Esophagus muscularis mucosa (tissue), 4 donors: ENCODE measurements at regions not wholly inside any gene's neighbourhood (a gene's known extent, or its start where the extent isn't known, plus 50 kb on each side); places are given as distances from the start of the nearest gene placed in this dataset.

Source experiments
- EP300 ChIP-seq: sonication (generic); formaldehyde crosslinking; IDR thresholded peaks from one replicate; pipeline ENCODE4 v1.6.1; 2017; ENCODE audit warnings: antibody characterized with exemption
- POLR2A ChIP-seq: fragments of 450-650 bp; IDR thresholded peaks from one replicate; pipeline ENCODE4 v1.6.1; 2017; ENCODE audit warnings: antibody characterized with exemption, moderate library complexity, mild to moderate bottlenecking, low read depth
- POLR2AphosphoS5 ChIP-seq, 2 donors: sonication (generic); formaldehyde crosslinking; IDR thresholded peaks; one replicate each; pipeline ENCODE4 v1.6.1; 2017; ENCODE audit warnings: antibody characterized with exemption in 2 of 2
- TF ChIP-seq, protein P1 (sequence below), 3 experiments: fragments of 200-600 bp in 2 of 3; fragments of 450-650 bp in 1 of 3; sonication (generic) in 2 of 3; IDR thresholded peaks; one replicate each; pipeline ENCODE4 v1.5.1; 2017 to 2019; ENCODE audit warnings: antibody characterized with exemption in 3 of 3, mild to moderate bottlenecking in 2 of 3, moderate library complexity in 1 of 3

DNA sequence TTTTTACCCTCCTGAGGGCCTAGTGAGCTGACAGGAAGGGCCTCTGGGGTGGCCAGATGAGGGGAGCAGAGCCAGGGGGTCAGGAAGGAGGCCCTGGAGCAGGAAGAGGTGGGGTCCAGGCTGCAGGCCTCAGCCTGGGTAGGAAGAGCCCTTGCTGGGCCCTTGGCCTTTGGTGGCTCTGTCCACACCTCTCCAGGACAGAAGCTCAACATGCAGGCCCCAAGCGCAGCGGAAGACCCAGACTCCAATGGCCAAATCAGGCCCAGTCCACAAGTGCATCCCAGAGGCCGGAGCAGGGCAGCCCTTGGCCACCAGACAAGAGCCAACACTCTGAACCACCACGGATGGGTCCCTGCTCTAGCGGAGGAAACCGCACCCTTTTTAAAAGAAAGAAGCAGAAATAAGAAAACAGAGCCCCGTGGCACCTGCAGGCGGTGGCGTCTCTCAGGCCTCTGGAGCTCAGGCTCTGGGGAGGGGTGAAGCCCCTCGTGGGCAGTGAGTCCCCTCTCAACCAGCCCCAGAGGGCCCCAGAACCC, 52.8 kb downstream of the FOXL3 start:
- TF ChIP-seq EP300 (no peak), POLR2A (no peak), POLR2AphosphoS5 (IDR thresholded peaks at IDR 0.05) (no peak)
- TF ChIP-seq, protein P1, sequence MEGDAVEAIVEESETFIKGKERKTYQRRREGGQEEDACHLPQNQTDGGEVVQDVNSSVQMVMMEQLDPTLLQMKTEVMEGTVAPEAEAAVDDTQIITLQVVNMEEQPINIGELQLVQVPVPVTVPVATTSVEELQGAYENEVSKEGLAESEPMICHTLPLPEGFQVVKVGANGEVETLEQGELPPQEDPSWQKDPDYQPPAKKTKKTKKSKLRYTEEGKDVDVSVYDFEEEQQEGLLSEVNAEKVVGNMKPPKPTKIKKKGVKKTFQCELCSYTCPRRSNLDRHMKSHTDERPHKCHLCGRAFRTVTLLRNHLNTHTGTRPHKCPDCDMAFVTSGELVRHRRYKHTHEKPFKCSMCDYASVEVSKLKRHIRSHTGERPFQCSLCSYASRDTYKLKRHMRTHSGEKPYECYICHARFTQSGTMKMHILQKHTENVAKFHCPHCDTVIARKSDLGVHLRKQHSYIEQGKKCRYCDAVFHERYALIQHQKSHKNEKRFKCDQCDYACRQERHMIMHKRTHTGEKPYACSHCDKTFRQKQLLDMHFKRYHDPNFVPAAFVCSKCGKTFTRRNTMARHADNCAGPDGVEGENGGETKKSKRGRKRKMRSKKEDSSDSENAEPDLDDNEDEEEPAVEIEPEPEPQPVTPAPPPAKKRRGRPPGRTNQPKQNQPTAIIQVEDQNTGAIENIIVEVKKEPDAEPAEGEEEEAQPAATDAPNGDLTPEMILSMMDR (IDR thresholded peaks at IDR 0.05), result no peak
